ENCODE measurements at regions not wholly inside any gene's neighbourhood (a gene's known extent, or its start where the extent isn't known, plus 50 kb on each side); places are given as distances from the start of the nearest gene placed in this dataset.

DNA sequence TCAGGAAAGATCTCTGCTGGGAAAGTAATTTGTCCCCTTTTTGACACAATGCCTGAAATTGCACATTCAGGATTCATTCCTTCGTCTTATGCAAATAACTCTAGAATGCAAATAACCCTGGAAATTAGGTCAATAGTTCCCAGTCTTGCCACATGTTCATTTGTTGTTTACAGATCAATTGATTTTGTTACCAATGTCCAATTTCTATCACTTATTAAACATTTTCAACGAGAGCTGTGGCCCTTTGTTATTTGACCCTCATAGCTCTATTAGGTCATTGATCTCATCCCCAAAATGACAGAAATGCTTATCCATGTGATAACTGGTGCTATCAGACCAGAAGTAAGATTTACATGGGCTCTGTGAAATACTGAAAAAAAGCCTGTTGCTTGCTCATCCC lies 275.3 kb upstream of the REG3G start:
- no peak for TF ChIP-seq POLR2A (IDR thresholded peaks at IDR 0.05)
- TF ChIP-seq, protein P1, sequence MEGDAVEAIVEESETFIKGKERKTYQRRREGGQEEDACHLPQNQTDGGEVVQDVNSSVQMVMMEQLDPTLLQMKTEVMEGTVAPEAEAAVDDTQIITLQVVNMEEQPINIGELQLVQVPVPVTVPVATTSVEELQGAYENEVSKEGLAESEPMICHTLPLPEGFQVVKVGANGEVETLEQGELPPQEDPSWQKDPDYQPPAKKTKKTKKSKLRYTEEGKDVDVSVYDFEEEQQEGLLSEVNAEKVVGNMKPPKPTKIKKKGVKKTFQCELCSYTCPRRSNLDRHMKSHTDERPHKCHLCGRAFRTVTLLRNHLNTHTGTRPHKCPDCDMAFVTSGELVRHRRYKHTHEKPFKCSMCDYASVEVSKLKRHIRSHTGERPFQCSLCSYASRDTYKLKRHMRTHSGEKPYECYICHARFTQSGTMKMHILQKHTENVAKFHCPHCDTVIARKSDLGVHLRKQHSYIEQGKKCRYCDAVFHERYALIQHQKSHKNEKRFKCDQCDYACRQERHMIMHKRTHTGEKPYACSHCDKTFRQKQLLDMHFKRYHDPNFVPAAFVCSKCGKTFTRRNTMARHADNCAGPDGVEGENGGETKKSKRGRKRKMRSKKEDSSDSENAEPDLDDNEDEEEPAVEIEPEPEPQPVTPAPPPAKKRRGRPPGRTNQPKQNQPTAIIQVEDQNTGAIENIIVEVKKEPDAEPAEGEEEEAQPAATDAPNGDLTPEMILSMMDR (IDR thresholded peaks at IDR 0.05), result no peak
- no peak for TF ChIP-seq POLR2AphosphoS5 (IDR thresholded peaks at IDR 0.05; ENCODE audit: insufficient read depth in 1 of 2, low read depth in 1 of 2)

All from vagina (tissue), 2 donors.